ENCODE measurements at regions not wholly inside any gene's neighbourhood (a gene's known extent, or its start where the extent isn't known, plus 50 kb on each side); places are given as distances from the start of the nearest gene placed in this dataset.

- Histone ChIP-seq H2AFZ (ENCODE audit: low read length) (no peak overlapping the region), H3K9me3 (replicated peaks; ENCODE audit: insufficient read depth, low read length) (no peaks in the 10 kb centered on the region), H3F3A (ENCODE audit: insufficient read depth, low read length) (no peaks in the 10 kb centered on the region), H3K27me3 (replicated peaks; ENCODE audit: insufficient read depth, low read length) (no peaks in the 10 kb centered on the region), H3K9ac (ENCODE audit: low read length) (no peak overlapping the region), H3K36me3 (replicated peaks; ENCODE audit: insufficient read depth, low read length) (no peaks in the 10 kb centered on the region), H3K9me2 (replicated peaks; ENCODE audit: insufficient read depth, low read length) (no peaks in the 10 kb centered on the region), H3K4me3 (ENCODE audit: low read length) (no peak overlapping the region), H4K20me1 (ENCODE audit: insufficient read depth, low read length) (no peaks in the 10 kb centered on the region), H3K4me1 (ENCODE audit: low read length) (no peaks in the 10 kb centered on the region), H3K79me2 (ENCODE audit: low read length) (no peaks in the 10 kb centered on the region), H3K27ac (ENCODE audit: low read length) (no peak overlapping the region), H3K4me2 (ENCODE audit: low read depth, low read length) (no peak overlapping the region)
- no peak for TF ChIP-seq EZH2phosphoT487 (IDR thresholded peaks at IDR 0.05; ENCODE audit: low read length)
- no peak for TF ChIP-seq CTCF (IDR thresholded peaks at IDR 0.05; ENCODE audit: low read length)
- no peak for TF ChIP-seq EZH2 (optimal IDR thresholded peaks at IDR 0.05; ENCODE audit: low read depth, low read length)
- no peak for DNase-seq
These were observed 61.6 kb downstream of the SERPINA3 start for GRCh38 chr14:94673781-94674231.

All from MM.1S (cell line).